Ovary (tissue), 3 donors: ENCODE measurements at regions not wholly inside any gene's neighbourhood (a gene's known extent, or its start where the extent isn't known, plus 50 kb on each side); places are given as distances from the start of the nearest gene placed in this dataset.

Experiments
- EP300 ChIP-seq: sonication (generic); formaldehyde crosslinking; IDR thresholded peaks from one replicate; pipeline ENCODE4 v1.6.1; 2017; ENCODE audit warnings: antibody characterized with exemption
- POLR2A ChIP-seq: fragments of 450-650 bp; IDR thresholded peaks from one replicate; pipeline ENCODE4 v1.6.1; 2017; ENCODE audit warnings: antibody characterized with exemption, mild to moderate bottlenecking, moderate library complexity
- TF ChIP-seq, protein P1 (sequence below), 3 donors: fragments of 450-650 bp in 2 of 3; fragments of 200-600 bp in 1 of 3; IDR thresholded peaks; one replicate each; pipeline versions ENCODE4 v1.5.1 to v1.8.0; 2016 to 2022; ENCODE audit warnings: antibody characterized with exemption in 3 of 3, mild to moderate bottlenecking in 1 of 3
- donor health status: DM: no; HTN: no; CAD: no.

DNA sequence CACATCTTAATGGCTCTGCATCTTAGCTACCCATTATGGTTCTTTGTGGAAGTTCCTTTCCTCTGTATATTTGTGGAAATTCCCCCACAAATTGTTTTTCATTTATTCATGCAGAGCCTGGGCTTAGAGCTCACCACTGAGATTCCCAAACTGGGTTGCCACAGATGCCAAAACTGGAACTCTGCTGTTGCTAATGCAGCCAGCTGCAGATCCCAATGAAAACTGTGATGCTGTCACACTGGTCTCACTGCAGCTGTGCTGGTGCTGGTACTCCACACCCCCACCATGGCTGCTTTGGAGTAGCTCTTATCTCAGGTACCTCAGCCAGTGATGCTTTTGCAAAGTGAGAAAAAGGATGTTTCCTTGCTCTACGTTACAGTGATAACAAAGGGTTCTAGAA is 87.7 kb downstream of the DCK start:
- TF ChIP-seq, protein P1, sequence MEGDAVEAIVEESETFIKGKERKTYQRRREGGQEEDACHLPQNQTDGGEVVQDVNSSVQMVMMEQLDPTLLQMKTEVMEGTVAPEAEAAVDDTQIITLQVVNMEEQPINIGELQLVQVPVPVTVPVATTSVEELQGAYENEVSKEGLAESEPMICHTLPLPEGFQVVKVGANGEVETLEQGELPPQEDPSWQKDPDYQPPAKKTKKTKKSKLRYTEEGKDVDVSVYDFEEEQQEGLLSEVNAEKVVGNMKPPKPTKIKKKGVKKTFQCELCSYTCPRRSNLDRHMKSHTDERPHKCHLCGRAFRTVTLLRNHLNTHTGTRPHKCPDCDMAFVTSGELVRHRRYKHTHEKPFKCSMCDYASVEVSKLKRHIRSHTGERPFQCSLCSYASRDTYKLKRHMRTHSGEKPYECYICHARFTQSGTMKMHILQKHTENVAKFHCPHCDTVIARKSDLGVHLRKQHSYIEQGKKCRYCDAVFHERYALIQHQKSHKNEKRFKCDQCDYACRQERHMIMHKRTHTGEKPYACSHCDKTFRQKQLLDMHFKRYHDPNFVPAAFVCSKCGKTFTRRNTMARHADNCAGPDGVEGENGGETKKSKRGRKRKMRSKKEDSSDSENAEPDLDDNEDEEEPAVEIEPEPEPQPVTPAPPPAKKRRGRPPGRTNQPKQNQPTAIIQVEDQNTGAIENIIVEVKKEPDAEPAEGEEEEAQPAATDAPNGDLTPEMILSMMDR (IDR thresholded peaks at IDR 0.05): no peak
- TF ChIP-seq POLR2A (no peak), EP300 (no peak)
